ENCODE measurements at regions not wholly inside any gene's neighbourhood (a gene's known extent, or its start where the extent isn't known, plus 50 kb on each side); places are given as distances from the start of the nearest gene placed in this dataset.

- DNase-seq: no peak
These were observed 58.9 kb downstream of the DIRAS3 start for GRCh38 chr1:67991546-67991945.

DNA sequence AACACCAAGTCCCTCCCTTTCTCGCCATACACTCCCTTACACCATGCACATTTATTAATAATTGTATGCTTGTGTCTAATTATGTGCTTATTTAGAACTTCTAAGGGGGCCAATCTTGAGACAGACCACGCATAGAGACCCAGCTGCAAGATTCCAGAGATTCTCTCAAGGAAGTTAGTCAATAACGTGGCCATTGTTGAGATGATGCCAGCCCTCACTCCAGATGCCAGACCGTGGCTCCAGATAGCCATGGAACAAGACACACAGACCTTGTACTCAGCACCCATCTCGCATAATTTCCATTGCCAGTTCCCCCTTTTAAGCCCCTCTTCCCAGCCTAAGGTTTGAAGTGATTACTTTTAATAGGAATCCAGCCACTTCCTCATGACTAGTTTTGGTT, 62.4 kb downstream of the DIRAS3 start:
- DNase-seq: no peak

DNA sequence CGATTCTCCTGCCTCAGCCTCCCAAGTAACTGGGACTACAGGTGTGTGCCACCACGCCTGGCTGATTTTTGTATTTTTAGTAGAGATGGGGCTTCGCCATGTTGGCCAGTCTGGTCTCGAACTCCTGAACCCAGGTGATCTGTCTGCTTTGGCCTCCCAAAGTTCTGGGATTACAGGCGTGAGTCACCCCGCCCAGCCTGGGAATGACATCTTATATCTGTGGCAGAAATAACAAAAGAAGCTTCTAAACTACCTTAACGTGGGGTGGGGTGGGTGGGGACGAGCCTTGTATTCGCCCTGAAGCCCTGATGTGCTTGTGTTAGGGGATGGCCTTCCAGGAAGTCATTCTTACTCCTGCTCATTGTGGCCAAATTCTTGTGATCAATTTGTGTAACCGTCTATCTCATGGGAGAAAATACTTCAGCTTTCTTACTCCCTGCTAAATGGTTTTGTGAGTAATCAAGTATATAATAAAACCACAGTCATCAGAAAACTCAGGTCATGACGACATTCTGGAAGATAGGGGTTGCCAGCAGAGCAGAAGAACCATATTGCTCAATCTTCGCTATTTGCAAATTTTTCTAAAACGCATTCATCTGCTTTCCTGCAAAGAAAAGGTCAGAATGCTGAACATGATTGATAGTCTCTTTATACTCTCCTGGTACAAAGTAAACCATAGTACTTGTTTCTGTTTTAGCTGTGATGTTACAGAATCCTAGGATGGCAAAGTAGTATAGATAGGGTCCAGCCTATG, 63.2 kb downstream of the DIRAS3 start:
- DNase-seq: no peak

DNA sequence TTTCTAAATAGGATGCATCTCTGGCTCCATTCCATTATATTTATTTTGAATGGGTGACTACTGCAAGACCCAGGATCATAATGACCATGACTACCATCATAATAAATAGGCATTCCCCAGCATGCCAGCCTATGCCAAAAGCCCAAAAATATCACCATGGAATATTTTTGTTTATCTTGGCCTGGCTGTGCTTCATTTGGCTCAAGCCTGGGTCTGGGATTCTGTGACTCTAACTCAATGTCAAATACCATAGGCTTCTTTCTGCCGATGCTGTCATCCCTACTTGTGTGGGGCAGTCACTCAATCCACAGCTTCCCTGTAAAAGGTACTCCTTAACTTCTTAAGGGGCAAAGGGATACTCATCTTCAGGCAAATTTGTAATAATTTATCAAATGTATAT, 66.6 kb downstream of the DIRAS3 start:
- DNase-seq: no peak

- no peak for DNase-seq
These were observed 70.4 kb downstream of the DIRAS3 start for GRCh38 chr1:67980028-67980427.

- no peak for DNase-seq
These were observed 70.9 kb downstream of the DIRAS3 start for GRCh38 chr1:67979532-67979931.

DNA sequence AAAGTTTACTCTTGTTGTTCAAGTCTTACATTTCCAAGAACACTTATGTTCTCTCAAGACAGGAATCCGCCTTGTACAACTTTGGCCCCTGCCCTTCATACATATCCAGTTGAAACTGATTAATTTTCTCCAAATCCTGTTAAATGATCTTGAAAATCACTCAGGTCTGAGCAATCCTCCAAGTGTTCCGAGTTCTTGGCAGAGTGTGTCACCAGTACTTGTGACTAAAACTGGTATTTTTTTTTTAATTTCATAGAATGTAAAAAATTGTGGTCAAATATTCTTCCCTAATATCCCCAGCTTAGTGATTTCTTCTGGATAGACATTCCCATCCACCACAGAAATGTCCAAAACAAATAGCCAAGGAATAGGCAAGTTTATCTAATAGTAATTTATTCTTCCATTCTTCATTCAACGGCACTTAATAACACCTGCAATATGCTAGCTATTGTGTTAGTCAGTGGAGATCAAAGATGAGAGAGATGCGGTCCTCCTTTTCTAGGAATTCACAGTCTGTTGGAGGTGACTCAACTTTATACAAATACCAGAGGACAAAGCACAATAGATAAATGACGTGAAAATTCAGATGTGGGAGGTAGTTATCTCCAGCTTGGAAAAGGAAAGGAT, 71.4 kb downstream of the DIRAS3 start:
- DNase-seq: no peak

DNA sequence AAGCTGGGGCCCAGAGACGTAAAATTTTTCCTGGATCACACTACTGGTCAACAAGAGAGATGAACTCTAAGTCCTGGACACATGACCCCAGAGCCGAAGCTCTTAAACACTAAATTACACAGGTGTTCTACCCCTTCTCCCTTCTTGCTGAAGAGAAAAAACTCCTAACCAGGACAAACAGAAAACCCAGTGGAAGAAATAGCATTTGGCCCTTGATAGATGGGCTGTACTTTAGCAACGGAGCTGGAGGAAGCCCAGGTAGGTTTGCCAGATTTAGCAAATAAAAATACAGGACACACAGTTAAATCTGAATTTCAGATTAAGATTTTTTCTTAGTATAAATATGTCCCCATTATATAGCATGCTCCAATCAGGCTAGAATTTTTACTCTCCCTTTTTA, 72.7 kb downstream of the DIRAS3 start:
- no peak for DNase-seq

DNA sequence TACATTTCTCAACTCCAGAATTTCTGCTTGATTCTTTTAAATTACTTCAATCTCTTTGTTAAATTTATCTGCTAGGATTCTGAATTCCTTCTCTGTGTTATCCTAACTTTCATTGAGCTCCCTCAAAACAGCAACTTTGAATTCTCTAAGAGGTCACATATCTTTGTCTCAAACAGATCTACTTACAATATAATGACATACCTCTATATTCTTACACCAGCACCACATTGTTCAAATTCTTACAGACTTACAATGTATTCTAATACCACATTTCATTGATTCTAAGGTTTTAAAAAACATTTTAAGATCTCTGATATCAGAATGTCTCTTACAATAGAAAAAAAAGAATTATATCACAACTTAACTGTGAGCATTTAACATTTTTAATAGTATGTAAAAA, 77.4 kb downstream of the DIRAS3 start:
- DNase-seq: no peak

DNA sequence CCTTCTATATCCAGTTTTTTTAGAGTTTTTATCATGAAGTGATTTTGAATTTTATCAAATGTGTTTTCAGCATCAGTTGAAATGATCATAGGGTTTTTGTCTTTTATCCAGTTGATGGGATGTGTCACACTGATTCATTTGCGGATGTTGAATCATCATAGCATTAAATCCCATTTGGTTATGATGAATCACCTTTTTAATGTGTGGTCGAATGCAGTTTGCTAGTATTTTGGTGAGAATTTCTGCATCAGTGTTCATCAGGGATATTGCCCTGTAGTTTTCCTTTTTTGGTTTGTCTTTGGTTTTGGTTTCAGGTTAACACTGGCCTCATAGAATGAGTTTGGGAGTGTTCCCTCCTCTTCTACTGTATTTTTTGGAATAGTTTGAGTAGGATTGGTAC, 80.3 kb downstream of the DIRAS3 start:
- DNase-seq: no peak

DNA sequence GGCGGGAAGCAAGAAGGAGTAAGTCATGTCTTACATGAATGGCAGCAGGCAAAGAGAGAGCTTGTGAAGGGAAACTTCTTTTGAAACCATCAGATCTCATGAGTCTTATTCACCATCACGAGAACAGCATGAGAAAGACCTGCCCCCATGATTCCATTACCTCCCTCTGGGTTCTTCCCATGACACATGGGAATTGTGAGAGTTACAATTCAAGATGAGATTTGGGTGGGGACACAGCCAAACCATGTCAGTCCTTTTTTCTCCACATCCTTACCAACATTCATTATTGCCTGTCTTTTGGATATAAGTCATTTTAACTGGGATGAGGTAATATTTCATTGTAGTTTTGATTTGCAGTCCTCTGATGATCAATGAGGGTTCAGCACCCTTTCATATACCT, 81.0 kb downstream of the DIRAS3 start:
- DNase-seq: no peak

- no peak for DNase-seq
These were observed 83.8 kb downstream of the DIRAS3 start for GRCh38 chr1:67966666-67967009.

GRCh38 chr1:67965995-67966665, 84.3 kb downstream of the DIRAS3 start:
- DNase-seq: no peak

GRCh38 chr1:67963263-67963662, 87.2 kb downstream of the DIRAS3 start:
- no peak for DNase-seq

GRCh38 chr1:67960766-67961165, 89.7 kb downstream of the DIRAS3 start:
- DNase-seq: no peak

GRCh38 chr1:67958472-67958871, 92.0 kb downstream of the DIRAS3 start:
- no peak for DNase-seq

DNA sequence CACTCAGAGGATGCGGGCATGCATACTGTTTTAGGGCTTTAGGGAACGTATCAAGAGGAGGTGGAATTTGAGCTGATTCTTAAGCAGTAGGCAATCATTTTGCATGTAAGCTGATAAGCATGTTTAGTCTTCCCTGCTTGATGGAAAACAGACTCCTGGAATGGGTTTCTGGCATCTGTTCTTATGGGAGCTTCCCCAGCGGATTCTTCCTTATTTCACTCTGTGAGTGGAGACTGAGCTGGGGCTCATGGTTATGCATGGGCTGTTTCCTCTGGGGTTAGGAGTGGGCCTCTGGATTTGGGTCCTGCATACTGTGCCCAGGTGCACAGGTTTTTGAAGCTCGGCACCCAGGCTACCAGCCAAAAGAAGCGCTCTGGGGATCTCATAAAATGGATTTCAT, 93.4 kb downstream of the DIRAS3 start:
- no peak for DNase-seq

DNA sequence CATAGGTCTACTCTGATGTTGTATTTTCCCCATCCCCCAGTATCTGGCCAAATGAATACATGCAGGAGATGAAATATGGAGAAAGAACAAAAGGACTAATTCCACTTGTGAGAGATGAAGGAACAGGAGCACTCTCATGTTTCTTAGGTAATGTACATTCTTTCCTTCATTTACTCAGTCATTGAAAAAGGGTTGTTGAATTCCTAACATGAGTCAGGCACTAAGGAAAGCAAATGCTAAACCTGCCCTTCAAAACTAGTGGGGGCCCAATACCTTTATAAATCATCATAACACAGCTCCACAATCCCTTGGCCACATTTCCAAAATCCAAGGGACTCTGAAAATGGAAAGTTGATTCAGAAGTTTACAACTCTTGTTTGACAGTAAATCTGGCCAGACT, 94.3 kb downstream of the DIRAS3 start:
- DNase-seq: no peak

GRCh38 chr1:67955591-67955990, 94.8 kb downstream of the DIRAS3 start:
- DNase-seq: no peak

GRCh38 chr1:67953301-67953700, 97.1 kb downstream of the DIRAS3 start:
- DNase-seq: no peak

DNA sequence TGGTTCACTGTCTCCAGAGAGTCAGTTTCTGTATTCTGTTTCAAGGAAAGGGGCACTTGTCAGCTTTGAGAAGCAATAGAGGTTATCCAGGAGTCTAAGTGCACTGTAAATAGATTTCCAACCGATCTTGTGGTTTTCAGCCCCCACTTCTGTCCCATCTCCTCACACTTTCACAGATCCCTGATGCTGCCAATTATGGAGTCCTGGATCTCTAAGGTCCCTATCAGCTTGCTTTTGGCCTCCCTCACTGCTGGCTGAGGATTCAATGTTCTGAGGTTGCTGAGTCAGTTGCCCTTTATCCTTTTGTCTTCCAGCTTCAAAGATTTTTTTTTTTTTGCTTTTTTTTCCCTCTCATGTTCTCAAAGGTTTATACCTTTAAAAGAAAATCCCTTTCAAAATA, 98.4 kb downstream of the DIRAS3 start:
- DNase-seq: no peak

GRCh38 chr1:67951014-67951413, 99.4 kb downstream of the DIRAS3 start:
- no peak for DNase-seq

GRCh38 chr1:67948151-67949080, 102.0 kb downstream of the DIRAS3 start:
- DNase-seq: no peak
